ENCODE measurements at regions not wholly inside any gene's neighbourhood (a gene's known extent, or its start where the extent isn't known, plus 50 kb on each side); places are given as distances from the start of the nearest gene placed in this dataset.
"Not testable (repeated sequence)": the region's sequence is repeated elsewhere in the genome, so short reads cannot be mapped to it uniquely, and the experiment has no call there.

GRCh38 chr7:149599636-149600206 is 102.1 kb upstream of the ZNF746 start:
- DNase-seq, result no peak

- DNase-seq, result no peak
These were observed 101.2 kb upstream of the ZNF746 start for GRCh38 chr7:149598721-149599308.

GRCh38 chr7:149597789-149598188 is 100.2 kb upstream of the ZNF746 start:
- not testable (repeated sequence) for DNase-seq

- DNase-seq, result no peak
These were observed 97.9 kb upstream of the ZNF746 start for GRCh38 chr7:149595541-149595940.

- no peak for DNase-seq
These were observed 97.5 kb upstream of the ZNF746 start for GRCh38 chr7:149595078-149595477.

- DNase-seq, result no peak
These were observed 91.3 kb upstream of the ZNF746 start for GRCh38 chr7:149588930-149589329.

- DNase-seq, result no peak
These were observed 89.3 kb upstream of the ZNF746 start for GRCh38 chr7:149586646-149587645.

- DNase-seq, result no peak
These were observed 86.9 kb upstream of the ZNF746 start for GRCh38 chr7:149584530-149584929.

- no peak for DNase-seq
These were observed 86.4 kb upstream of the ZNF746 start for GRCh38 chr7:149584009-149584408.

GRCh38 chr7:149580328-149580727 is 82.7 kb upstream of the ZNF746 start:
- no peak for DNase-seq

- DNase-seq, result not testable (repeated sequence)
These were observed 81.8 kb upstream of the ZNF746 start for GRCh38 chr7:149579365-149579764.

GRCh38 chr7:149574428-149574827 is 76.8 kb upstream of the ZNF746 start:
- not testable (repeated sequence) for DNase-seq

GRCh38 chr7:149573519-149573918 is 75.9 kb upstream of the ZNF746 start:
- no peak for DNase-seq

- DNase-seq, result not testable (repeated sequence)
These were observed 75.3 kb upstream of the ZNF746 start for GRCh38 chr7:149572920-149573319.

GRCh38 chr7:149570784-149571183 is 73.2 kb upstream of the ZNF746 start:
- no peak for DNase-seq

- DNase-seq, result no peak
These were observed 72.3 kb upstream of the ZNF746 start for GRCh38 chr7:149569726-149570422.

GRCh38 chr7:149569025-149569725 is 71.6 kb upstream of the ZNF746 start:
- DNase-seq, result no peak

GRCh38 chr7:149568218-149568617 is 70.6 kb upstream of the ZNF746 start:
- DNase-seq, result no peak

- no peak for DNase-seq
These were observed 68.5 kb upstream of the ZNF746 start for GRCh38 chr7:149566103-149566502.

GRCh38 chr7:149565096-149565382 is 67.4 kb upstream of the ZNF746 start:
- DNase-seq, result no peak

- DNase-seq, result no peak
These were observed 66.9 kb upstream of the ZNF746 start for GRCh38 chr7:149564340-149565095.

GRCh38 chr7:149562602-149563001 is 65.0 kb upstream of the ZNF746 start:
- DNase-seq, result no peak

Measured in activated T-cell treated with anti-CD3 and anti-CD28 coated beads, Interleukin-2, amount 50 U/mL, for 1 hour (primary cell).